Stomach (tissue), 8 donors: ENCODE measurements at regions not wholly inside any gene's neighbourhood (a gene's known extent, or its start where the extent isn't known, plus 50 kb on each side); places are given as distances from the start of the nearest gene placed in this dataset.

Source experiments
- DNase-seq, 2 donors: peaks; one replicate each; pipeline versions ENCODE4 v3.0.0 to v3.0.0-alpha.2; 2013 to 2019
- H3K27ac ChIP-seq, 5 donors: fragments of 200-600 bp in 4 of 5; sonication (generic) in 4 of 5; one replicate each; pipeline ENCODE4 v1.5.1; 2013 to 2019; ENCODE audit warnings: mild to moderate bottlenecking in 1 of 5, moderate library complexity in 1 of 5
- H3K27me3 ChIP-seq, 3 donors: fragments of 200-600 bp; sonication (generic); one replicate each; pipeline ENCODE4 v1.5.1; 2017 to 2019; ENCODE audit warnings: mixed run types in 1 of 3
- H3K36me3 ChIP-seq, 4 donors: fragments of 200-600 bp; sonication (generic); 1 replicate in 3 of 4; 2 replicates in 1 of 4; pipeline ENCODE4 v1.5.1; 2016 to 2019
- H3K4me1 ChIP-seq, 4 donors: fragments of 200-600 bp; sonication (generic); one replicate each; pipeline ENCODE4 v1.5.1; 2016 to 2019
- H3K4me3 ChIP-seq, 4 donors: fragments of 200-600 bp; sonication (generic) in 3 of 4; one replicate each; pipeline ENCODE4 v1.5.1; 2016 to 2019; ENCODE audit warnings: mild to moderate bottlenecking in 1 of 4
- H3K9me3 ChIP-seq, 4 donors: fragments of 200-600 bp; sonication (generic); one replicate each; pipeline ENCODE4 v1.5.1; 2016 to 2019
- EP300 ChIP-seq: sonication (generic); formaldehyde crosslinking; IDR thresholded peaks from one replicate; pipeline ENCODE4 v1.6.1; 2017; ENCODE audit warnings: antibody characterized with exemption
- POLR2A ChIP-seq, 4 donors: fragments of 450-650 bp; IDR thresholded peaks; one replicate each; pipeline ENCODE4 v1.6.1; 2016; ENCODE audit warnings: antibody characterized with exemption in 4 of 4, control low read depth in 2 of 4, mild to moderate bottlenecking in 1 of 4, moderate library complexity in 1 of 4
- POLR2AphosphoS5 ChIP-seq, 3 donors: sonication (generic); formaldehyde crosslinking; IDR thresholded peaks; one replicate each; pipeline ENCODE4 v1.6.1; 2016; ENCODE audit warnings: antibody characterized with exemption in 3 of 3
- WGBS, 5 donors: extraction: QIAGEN DNeasy Blood & Tissue Kit in 3 of 5; methylation state at CpG; one replicate each; pipeline versions ENCODE4 v1.1.5 to v1.1.7; 2013 to 2018; 5-methylcytosine and 5-hydroxymethylcytosine counted together
- intact Hi-C: fragments of 100-400 bp; cut with DNase I; formaldehyde crosslinking; loops from one replicate; pipeline ENCODE4 v1.15.1; 2023; ENCODE audit warnings: low total_unique reads
- TF ChIP-seq, protein P1 (sequence below), 7 experiments: fragments of 450-650 bp in 4 of 7; fragments of 200-600 bp in 3 of 7; sonication (generic) in 3 of 7; IDR thresholded peaks; one replicate each; pipeline ENCODE4 v1.5.1; 2016 to 2019; ENCODE audit warnings: antibody characterized with exemption in 7 of 7, control low read depth in 2 of 7, mild to moderate bottlenecking in 1 of 7
- donor health status: healthy with polysubstance abuse.
- donor health status: Bipolar disorder and iron deficiency.
- donor health status: healthy.

DNA sequence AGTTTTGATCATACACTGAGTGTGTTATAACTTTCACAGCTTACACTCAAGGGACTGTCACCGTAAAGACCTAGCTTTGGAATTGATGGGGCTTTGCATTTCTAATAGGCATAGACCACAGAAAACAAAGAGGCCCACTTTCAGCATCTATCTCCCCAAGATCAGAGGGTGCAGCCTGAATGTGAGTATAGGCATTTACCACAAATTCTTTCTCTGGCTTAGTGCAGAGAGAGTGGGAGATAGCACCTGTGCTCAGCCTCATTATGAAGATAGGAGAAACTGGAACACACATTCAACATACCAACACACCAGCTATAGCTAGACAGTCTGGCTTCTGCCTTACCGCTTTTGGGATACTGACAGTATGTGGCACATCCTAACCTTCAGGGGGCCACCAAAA lies 783.4 kb upstream of the GRAMD2B start:
- Histone ChIP-seq H3K27me3 (no peaks in the 10 kb centered on the region), H3K4me1 (no peaks in the 10 kb centered on the region), H3K9me3 (peaks cover 0 to 4% (median 0%) of the 10 kb centered on the region in 4 donors), H3K36me3 (no peaks in the 10 kb centered on the region), H3K4me3 (no peak overlapping the region), H3K27ac (no peak overlapping the region)
- no peak for TF ChIP-seq EP300
- TF ChIP-seq, protein P1, sequence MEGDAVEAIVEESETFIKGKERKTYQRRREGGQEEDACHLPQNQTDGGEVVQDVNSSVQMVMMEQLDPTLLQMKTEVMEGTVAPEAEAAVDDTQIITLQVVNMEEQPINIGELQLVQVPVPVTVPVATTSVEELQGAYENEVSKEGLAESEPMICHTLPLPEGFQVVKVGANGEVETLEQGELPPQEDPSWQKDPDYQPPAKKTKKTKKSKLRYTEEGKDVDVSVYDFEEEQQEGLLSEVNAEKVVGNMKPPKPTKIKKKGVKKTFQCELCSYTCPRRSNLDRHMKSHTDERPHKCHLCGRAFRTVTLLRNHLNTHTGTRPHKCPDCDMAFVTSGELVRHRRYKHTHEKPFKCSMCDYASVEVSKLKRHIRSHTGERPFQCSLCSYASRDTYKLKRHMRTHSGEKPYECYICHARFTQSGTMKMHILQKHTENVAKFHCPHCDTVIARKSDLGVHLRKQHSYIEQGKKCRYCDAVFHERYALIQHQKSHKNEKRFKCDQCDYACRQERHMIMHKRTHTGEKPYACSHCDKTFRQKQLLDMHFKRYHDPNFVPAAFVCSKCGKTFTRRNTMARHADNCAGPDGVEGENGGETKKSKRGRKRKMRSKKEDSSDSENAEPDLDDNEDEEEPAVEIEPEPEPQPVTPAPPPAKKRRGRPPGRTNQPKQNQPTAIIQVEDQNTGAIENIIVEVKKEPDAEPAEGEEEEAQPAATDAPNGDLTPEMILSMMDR (IDR thresholded peaks at IDR 0.05): no peak
- TF ChIP-seq POLR2A (IDR thresholded peaks at IDR 0.05): no peak
- no peak for TF ChIP-seq POLR2AphosphoS5 (IDR thresholded peaks at IDR 0.05)
- 67 to 88% (median 82%) methylated on average over 2 of the region's 2 CpGs for WGBS, 5 donors
- DNase-seq: no peak
- intact Hi-C loops: no loop called here

DNA sequence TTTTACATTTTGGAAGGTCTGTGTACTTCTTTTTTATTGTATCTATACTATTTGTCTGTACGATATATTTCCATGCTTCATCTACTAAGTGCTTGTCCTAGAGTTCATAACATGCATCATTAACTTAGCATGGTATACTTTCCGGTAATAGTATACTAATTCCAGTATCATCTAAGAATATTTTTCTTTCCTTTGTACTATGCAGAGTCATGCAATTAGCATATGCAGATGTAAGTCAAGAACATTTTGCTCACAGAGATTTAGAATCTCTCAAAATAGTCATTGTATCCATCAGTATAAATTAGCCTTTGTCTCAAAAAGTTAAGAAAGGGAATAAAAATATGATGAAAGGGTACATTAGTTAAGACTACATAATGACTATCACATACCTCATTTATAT lies 770.4 kb upstream of the GRAMD2B start:
- peaks cover 0 to 5% (median 0%) of the 10 kb centered on the region in 4 donors for H3K4me1 ChIP-seq
- H3K9me3 ChIP-seq: no peaks in the 10 kb centered on the region
- no peaks in the 10 kb centered on the region for H3K27me3 ChIP-seq
- DNase-seq: no peak
- intact Hi-C loops: no loop called here
- no peak overlapping the region for H3K27ac ChIP-seq
- H3K36me3 ChIP-seq: no peaks in the 10 kb centered on the region
- 93 to 98% (median 95%) methylated on average over 2 of the region's 2 CpGs for WGBS, 5 donors
- H3K4me3 ChIP-seq: no peak overlapping the region
- TF ChIP-seq POLR2A (IDR thresholded peaks at IDR 0.05) (no peak), POLR2AphosphoS5 (IDR thresholded peaks at IDR 0.05) (no peak), EP300 (no peak)
- TF ChIP-seq, protein P1 (IDR thresholded peaks at IDR 0.05): no peak

DNA sequence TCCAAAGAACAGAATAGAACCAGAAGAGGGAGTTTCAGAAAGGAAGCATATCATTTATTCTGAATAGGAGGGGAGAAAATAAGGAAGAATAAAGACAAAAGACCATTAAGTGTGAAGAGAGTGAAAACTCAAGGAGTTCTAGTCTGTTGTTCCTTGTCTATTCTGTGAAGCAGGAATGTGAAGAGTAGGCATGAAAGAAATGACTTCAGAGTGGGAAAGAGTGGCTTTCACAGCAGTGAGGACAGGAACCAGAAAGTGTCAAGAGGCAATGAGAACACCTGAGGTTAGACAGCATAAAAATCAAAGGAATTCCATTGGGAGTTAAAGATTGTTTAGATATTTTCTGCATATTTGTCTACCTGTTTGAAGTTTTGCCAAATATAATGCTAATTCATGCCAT lies 768.8 kb upstream of the GRAMD2B start:
- H3K4me3 ChIP-seq: no peak overlapping the region
- H3K9me3 ChIP-seq: no peaks in the 10 kb centered on the region
- H3K27me3 ChIP-seq: no peaks in the 10 kb centered on the region
- H3K27ac ChIP-seq: no peak overlapping the region
- intact Hi-C loops: no loop called here
- peaks cover 0 to 5% (median 0%) of the 10 kb centered on the region in 4 donors for H3K4me1 ChIP-seq
- TF ChIP-seq, protein P1 (IDR thresholded peaks at IDR 0.05): no peak
- no peak for TF ChIP-seq EP300
- TF ChIP-seq POLR2A (IDR thresholded peaks at IDR 0.05): no peak
- no peak for TF ChIP-seq POLR2AphosphoS5 (IDR thresholded peaks at IDR 0.05)
- no peaks in the 10 kb centered on the region for H3K36me3 ChIP-seq
- DNase-seq: no peak

DNA sequence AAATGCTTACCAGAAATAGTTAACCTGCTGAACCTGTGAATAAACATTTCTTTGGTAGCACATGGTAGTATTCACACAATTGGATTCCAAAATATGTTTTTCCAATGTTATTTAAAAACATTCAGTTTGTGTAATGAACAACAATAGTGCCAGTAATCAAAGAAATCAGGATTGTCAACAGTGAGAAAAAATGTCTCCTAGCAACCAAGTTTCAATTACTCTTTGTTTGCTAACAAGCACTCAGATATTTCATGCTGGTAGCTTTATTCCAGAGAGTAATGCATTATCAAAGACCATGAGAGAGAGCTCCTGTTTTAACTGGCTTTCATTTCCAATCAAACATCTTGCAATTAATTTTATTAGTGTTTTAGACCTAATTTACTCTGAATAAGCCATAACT lies 768.1 kb upstream of the GRAMD2B start:
- Histone ChIP-seq H3K9me3 (no peaks in the 10 kb centered on the region), H3K27ac (no peak overlapping the region), H3K27me3 (no peaks in the 10 kb centered on the region), H3K4me3 (no peak overlapping the region), H3K36me3 (no peaks in the 10 kb centered on the region), H3K4me1 (peaks cover 0 to 5% (median 0%) of the 10 kb centered on the region in 4 donors)
- intact Hi-C loops: no loop called here
- TF ChIP-seq EP300 (no peak), POLR2AphosphoS5 (IDR thresholded peaks at IDR 0.05) (no peak), POLR2A (IDR thresholded peaks at IDR 0.05) (no peak)
- TF ChIP-seq, protein P1 (IDR thresholded peaks at IDR 0.05): no peak
- DNase-seq: peak in 1 of 2 donors; percentile 69
